HG03442 (cell line): ENCODE measurements at regions not wholly inside any gene's neighbourhood (a gene's known extent, or its start where the extent isn't known, plus 50 kb on each side); places are given as distances from the start of the nearest gene placed in this dataset.
"Not testable (repeated sequence)": the region's sequence is repeated elsewhere in the genome, so short reads cannot be mapped to it uniquely, and the experiment has no call there.

ENCODE experiments used
- ATAC-seq: cut with Tn5 transposase; IDR thresholded peaks from one replicate; pipeline ENCODE4 v1.9.1; 2021; ENCODE audit warnings: mild to moderate bottlenecking, moderate library complexity; ENCODE audit not compliant: unreplicated experiment

DNA sequence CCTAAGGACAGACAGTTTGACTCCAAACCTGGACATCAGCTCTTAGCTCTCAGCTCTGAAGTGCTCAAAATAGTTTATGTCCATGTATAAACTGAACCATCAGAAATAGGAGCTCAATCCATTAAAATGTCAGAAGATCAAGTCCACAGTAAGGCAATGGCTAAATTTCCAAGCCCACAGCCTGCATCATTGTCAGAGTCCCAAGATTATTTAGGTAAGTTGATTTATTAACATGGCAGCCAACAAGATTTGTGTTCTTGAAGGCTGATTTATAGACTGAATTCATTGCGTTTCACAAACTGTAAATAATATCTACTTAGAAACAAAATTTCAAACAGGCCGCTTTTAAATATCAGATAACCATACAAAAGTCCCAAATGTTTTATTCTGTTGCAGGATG is 286.5 kb upstream of the ADGRL3 start:
- no peak for ATAC-seq

DNA sequence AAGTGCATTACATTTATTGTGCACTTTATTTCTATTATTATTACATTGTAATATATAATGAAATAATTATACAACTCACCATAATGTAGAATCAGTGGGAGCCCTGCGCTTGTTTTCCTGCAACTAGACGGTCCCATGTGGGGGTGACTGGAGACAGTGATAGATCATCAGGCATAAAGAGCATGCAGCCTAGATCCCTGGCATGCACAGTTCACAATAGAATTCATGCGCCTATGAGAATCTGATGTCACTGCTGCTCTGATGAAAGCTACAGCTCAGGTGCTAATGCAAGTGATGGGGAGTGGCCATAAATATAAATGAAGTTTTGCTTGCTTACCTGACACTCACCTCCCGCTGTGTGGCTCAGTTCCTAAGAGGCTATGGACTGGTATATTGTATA is 278.4 kb upstream of the ADGRL3 start:
- not testable (repeated sequence) for ATAC-seq

DNA sequence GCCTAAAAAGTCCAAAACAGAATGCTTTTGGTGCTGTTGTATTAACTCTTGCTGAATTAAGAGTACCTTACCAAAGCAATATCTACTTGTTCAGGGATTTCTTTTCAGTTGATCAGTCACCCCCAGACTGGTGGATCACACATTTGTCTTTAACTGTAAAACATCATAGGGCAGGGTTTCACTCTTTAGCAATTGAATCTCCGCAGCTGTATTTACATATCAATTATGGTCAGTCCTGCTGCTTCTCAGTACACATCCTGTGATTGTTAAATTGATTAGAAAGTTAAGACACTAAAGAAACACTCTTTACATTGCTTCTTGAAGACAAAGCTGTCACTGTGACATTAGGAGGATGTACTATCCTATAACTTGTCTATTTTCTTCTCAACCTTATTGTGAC is 277.1 kb upstream of the ADGRL3 start:
- no peak for ATAC-seq

DNA sequence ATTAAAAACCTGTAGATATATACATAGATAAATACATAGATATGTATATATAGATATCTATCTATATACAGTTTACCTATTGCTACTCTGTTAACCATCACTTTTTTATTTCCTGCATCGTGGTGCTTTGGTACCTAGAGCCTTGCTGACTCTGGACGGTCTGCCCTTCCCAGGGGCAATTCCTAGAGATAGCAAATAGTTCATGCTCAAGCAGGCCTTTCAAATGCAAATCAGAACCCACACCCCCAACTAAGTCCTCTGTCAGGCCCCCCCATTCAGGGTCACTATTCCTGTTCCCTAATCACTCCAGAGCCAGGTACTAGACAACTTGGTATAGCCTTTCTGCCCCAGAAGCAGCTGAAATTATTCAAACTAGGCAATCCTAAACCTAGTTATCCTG is 273.5 kb upstream of the ADGRL3 start:
- no peak for ATAC-seq

DNA sequence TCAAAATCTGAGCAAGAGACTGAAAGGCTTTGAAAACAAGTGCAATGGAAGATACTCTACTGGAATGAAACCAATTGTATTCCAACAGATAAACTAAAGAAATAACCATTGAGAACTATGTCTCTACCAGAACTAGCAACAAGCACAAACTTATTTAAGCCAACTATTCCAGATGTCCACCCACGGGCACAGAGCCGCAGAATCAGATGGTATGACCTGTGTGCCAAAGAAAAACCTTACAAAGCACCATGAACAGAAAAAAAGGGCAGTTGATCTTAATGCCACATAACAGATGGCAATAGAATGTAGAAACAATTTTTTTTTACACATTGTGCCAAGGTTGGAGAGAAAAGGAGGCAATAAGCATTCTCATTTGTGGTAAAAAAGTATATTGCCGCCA is 269.3 kb upstream of the ADGRL3 start:
- ATAC-seq = no peak

DNA sequence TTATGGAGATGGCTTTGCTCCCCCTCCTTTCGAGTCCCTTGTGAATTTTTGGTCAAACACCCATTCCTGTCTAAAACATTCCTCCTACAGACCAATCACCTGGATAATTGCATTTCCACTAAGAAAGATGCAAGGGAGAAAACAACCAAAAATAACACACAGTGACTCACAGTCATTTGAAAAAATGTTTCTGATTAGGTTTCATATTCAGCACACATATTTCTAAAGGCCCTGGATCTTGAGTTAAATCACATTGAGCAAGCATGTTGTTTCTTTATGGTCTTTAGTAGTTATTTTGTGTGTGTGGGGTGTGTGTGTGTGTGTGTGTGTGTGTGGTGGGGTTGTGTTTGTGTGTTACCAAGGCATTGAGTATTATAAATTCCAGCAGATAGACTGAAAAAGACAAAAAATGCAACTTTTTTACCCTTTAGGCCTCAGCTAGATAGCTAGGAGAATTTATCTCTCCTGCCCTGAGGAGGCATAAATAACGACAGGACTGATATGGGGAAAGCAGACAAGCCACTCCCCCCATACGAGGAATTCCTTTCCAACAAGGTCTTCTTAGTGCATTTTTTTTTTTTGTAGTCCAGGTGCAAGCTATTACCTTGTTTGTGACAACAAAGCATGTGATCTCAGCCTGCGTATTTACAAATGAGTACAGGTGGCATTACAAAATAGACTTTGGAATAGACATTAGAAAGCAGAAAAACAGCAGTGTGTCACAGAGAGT is 265.4 kb upstream of the ADGRL3 start:
- no peak for ATAC-seq

DNA sequence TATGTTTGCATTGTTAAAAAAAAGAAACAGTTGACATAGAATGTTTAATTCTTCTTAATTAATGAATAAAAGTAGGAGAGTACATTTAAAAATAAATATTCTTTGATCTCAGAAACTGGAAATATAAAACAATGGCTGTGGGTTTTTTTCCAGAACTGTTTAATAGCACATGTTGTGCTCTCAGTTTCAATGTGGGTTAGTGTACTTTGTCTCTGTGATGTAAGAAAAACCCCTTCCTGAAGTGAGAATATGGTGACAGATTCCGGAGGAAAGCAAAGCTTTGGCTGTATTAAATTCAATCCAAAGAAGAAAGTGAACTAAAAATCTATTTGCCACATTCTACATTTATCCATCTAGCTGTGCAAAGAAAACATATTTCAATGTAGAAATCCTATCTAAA is 261.9 kb upstream of the ADGRL3 start:
- ATAC-seq = no peak

DNA sequence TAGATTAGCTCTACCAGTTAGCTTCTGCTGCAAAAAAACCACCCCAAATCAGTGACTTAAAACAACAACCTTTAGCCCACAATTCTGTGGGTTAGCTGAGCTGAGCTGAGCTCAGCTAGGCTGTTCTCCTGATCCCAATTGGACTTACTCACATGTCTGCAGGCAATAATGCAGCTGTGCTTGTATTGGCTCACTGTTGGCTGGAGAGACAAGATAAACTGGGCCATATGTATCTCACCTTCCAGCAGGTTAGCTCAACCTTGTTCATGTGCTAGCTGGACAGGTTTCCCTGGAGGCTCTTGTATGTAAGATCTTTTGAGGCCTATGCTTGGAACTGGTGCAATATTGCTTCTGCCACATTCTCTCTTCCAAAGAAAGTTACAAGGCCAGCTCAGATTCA is 261.5 kb upstream of the ADGRL3 start:
- no peak for ATAC-seq

DNA sequence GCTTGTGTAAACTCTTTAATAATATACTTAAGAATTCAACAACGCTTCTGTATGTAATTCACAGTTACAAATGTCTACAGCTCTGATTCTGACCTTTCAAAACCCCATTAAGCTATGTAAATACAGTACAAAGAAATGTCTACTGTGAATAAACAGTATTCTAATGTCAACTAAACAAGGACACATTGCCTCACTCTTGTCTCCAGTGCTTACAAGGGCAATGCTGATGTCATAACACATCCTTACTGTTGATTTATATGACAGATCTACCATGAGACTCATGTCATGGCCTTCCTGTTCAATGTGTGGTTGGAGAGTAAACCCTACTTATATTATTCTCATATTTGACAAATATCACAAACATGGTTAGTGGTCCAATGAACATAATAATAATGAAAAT is 256.1 kb upstream of the ADGRL3 start:
- no peak for ATAC-seq

DNA sequence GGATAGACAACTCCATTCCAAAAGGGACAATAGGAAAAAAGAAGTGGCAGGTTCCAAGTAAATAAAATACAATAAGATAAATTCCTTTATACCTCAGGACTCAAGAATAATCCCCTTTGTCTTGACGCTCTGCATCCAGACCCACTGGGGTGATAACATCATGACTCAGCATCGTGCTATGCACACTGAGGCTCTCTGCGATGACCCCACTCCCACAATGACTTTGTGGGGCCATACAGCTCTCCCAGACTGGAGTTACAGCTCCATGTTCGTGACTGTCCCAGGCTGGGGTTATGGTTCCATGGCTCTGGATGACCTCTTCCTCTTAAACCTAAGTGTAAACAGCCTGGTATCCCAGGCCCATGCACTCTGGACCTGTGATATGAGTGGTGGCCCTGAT is 254.5 kb upstream of the ADGRL3 start:
- ATAC-seq = no peak

DNA sequence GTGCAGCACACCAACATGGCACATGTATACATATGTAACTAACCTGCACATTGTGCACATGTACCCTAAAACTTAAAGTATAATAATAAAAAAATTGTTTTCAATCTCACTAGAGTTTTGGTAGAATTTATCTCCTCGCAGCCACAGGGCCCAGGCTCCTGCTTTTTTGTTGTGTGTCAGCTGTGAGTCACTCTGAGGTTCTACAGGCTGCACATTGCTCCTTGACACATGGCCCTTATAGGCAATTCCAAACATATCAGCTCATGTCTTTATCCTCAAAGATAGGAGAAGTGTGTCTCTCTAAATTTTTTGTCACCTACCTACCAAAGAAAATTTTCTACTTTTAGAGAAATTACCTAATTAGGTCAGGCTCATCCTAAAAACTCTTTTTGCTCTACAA is 252.1 kb upstream of the ADGRL3 start:
- no peak for ATAC-seq

DNA sequence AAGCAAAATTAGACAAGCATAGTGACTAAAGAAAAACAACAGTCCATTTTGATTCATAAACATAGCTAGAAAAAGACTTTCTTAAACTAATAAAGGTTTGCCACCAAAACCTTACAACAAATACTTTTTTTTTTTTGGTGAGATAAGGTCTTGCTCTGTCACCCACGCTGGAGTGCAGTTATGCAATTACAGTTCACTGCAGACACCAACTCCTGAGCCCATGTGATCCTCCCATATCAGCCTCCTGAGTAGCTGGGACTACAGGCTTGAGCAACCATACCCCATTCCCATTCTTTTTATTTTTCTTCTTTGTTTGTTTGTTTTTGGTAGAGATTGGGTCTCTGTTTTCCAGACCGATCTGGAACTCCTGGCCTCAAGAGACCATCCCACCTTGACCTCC is 247.2 kb upstream of the ADGRL3 start:
- ATAC-seq = no peak

DNA sequence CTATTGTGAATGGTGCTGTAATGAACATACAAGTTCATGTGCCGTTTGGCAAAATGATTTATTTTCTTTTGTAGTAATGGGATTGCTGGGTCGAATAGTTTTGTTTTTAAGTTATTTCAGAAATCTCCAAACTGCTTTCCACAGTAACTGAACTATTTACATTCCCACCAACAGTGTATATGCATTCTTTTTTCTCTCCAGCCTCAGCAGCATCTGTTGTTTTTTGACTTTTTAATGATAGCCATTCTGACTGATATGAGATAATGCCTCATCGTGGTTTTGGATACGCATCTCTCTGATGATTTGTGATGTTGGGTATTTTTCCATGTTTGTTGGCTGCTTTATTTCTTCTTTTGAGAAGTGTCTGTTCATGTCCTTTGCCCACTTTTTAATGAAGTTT is 246.3 kb upstream of the ADGRL3 start:
- ATAC-seq = no peak

DNA sequence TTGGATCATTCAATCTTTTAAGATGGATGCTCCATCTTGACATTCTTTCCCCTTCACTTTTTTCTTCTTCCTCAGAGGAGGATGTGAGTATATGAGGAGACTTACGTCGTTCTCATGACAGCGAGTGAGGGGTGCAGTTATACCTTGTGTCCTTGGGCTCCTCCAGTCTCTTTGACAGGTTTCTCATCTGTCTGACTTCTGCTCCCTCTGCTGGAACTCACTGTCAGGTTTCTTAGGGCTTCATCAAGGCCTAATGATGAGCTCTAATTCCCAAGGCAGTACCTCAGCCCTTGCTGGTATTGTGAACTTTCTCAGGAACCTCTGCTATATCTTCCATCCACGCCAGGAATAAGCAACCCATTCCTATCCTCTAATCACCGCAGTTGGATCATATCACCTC is 237.8 kb upstream of the ADGRL3 start:
- ATAC-seq = no peak

DNA sequence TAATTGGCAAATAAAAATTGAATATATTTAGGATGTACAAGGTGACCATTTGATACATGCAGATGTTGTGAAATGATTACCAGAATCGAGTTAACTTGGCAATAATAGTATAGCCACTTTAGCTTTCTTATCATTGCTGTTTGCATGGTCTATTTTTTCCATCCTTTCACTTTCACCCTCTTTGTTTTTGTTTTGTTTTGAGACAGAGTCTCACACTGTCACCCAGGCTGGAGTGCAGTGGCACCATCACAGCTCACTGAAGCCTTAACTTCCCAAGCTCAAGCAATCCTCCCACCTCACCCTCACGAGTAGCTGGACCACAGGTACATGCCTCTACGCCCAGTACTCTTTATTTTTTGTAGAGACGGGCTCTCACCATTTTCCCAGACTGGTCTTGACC is 218.6 kb upstream of the ADGRL3 start:
- no peak for ATAC-seq

DNA sequence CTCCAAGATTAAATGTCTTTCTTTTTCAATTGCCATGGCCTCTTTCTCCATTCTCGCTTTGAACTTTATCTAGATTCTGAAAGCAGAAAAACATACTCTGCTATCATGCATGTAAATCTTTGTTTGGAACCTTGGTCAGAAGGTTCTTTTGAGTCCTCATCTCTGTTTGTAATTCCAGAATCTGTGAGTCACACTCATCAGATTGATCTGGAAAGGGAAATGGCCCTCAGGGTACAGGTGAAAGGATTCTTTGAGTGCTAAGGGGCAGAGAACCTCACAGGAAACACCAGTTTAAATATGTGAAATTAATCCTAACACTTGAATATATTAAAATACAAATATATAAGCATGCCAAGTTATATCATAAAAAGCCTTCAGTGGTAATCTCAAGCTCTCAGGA is 211.0 kb upstream of the ADGRL3 start:
- ATAC-seq = no peak

DNA sequence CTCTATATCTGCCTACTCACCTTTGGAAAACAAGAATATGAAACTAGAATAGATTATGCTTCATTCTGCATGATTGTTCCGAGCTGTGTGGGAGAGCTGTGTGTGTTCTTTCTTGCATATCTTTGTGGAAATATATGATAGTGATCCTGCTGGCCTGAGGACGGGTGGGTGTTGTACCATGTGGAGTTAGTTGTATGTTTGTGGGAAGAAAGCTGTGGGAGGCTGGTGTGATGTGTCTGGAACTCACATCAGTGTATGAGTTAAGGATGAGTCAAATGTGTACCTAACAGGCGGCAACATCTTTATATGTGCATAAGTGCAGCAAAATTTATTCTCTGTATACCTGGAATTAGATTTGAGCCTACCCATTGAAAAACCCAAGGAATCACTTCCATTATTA is 208.1 kb upstream of the ADGRL3 start:
- no peak for ATAC-seq

DNA sequence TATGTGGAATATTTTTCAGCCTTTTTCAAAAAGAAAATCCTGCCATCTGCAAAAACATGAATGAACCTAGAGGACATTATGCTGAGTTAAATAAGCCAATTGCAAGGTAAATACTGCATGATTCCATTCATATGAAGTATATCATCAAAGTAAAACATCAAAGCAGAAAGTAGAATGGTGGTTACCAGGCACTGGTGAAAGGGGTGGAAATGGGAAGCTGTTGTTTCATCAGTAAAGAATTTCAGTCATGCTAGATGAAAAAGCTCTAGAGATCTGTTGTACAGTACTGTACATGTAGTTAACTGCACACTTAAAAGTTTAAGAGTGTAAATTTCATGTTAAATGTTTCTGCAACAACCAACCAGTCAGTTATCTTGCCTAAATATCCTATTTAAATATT is 196.8 kb upstream of the ADGRL3 start:
- ATAC-seq = no peak

DNA sequence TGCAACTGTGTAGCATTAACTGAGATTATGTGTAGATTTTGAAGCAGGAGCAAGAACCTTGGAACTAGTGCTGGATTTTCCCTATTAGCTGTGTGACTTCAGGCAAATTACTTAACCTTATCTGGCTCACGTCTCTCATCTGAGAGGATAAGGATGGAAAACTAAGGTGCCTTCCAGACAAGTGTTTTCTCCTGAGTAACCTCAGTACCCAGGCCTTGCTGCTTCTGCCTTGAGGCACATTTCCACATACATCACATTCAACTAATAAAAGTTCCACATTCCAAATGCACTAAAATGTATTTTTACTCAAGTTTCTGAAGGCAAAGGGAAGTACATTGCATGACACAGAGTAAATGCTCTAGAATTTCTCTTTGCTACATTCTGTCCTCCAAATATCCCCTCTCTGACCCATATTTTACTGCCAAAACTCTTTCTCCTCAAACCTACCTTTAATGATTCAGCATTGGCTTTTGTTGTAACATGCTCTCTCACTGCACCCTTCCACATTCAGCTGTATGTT is 195.4 kb upstream of the ADGRL3 start:
- ATAC-seq = no peak

DNA sequence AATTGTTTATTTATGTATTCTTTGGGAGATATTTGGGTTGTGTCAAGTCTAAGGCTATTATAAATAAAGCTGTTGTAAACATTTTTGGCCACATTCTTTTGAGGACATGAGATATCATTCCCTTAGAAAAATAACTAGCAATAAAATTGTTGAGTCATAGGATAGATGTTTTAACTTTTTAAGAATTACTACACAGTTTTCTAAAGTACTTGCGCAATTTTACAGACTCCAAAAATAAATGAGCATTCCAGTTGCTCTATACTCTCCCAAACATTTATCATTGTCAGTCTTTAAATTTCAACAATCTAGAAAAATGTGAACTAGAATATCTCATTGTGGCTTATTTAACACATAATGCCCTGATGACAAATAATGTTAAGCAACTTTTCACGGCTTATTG is 189.1 kb upstream of the ADGRL3 start:
- no peak for ATAC-seq

DNA sequence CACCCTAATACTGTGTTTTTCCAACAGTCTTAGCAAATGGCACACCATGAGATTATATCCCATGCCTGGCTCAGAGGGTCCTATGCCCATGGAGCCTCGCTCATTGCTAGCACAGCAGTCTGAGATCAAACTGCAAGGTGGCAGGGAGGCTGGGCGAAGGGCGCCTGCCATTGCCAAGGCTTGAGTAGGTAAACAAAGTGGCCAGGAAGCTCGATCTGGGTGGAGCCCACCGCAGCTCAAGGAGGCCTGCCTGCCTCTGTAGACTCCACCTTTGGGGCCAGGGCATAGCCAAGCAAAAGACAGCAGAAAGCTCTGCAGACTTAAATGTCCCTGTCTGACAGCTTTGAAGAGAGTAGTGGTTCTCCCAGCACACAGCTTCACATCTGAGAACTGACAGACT is 188.2 kb upstream of the ADGRL3 start:
- not testable (repeated sequence) for ATAC-seq

DNA sequence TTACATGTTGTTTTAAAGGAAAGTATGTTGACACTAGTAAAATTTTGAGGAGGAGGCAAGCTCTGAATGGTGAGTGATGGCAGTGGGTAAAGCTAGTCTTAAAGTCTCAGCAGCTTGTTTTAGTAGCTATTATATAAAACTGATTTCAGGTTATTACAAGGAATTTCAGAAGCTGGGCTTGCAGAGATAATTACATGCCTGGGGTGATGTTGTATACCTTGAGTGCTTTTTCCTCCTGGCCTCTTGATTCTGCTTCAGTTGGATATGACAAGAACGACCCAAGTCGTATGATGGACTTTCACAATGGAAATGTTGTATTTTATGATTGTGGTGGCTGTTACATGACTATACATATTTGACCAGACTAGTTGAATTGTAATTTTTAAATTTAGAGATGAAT is 175.5 kb upstream of the ADGRL3 start:
- ATAC-seq = no peak

DNA sequence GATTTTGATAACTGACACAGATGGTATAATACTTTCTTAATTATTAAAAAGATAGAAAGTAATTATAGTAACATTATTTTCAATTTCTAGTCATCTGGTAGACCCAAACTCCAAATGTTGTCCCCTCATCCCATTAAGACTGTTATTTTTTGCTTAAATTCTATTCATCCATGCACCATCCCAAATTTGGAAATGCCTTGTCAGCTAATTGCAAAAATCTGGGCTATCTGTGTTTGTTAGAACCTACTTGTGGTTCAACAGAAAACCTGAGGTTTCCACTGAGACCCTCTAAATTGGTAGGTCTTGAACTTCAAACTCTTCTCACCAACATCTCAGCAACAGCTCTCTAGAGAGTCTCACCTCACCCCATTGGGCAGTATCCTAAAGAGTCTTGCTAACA is 172.2 kb upstream of the ADGRL3 start:
- no peak for ATAC-seq
